Endothelial cell of hepatic sinusoid (primary cell): ENCODE measurements at regions not wholly inside any gene's neighbourhood (a gene's known extent, or its start where the extent isn't known, plus 50 kb on each side); places are given as distances from the start of the nearest gene placed in this dataset.
"Not testable (repeated sequence)": the region's sequence is repeated elsewhere in the genome, so short reads cannot be mapped to it uniquely, and the experiment has no call there.

Source experiments
- in situ Hi-C: cut with HindIII; loops from 2 replicates; pipeline ENCODE4 v1.10.0; 2017; ENCODE audit warnings: low sequenced_read_pairs

DNA sequence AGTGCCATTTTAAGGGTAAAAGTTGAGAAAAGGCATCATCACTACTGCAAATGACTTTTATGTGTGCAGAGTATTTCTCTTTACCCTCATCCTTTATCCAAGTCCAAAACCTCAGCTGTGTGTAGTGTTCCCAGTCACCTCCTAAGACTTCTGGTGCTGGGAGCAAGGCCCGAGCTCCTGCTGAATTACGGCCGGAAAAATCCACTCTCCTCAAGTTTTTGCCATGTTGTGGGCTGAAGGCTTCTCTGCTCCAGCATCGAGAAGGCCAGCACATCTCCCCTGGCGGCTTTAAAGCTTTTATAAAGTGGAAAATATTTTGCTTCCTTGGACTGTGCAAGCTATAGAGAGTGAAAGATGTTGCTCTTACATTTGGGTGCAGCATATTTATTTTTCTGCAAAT lies 153.2 kb upstream of the THBS2 start:
- in situ Hi-C loops: loop anchor here (5.0 kb wide), 1 partner anchor 65 kb away; no protein-coding TSS in a partner anchor

DNA sequence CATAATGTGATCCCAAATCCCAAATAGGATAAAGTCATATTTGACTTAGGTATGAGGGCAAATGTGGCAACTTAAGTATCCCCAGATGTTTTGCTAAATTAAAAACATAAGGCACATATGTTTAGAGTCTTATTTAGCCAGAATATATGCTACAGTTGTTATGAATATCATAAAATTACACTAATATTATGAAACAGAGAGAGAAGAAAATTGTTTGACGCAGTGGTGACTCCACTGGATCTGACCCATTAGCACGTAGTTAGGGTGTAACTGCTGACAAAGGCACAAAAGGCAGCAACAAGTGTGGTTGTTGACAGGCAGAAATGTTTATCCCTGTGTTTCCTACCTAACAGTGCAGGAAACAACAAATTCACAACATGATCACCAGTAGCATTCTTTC lies 152.4 kb upstream of the THBS2 start:
- in situ Hi-C loops: loop anchor here (5.0 kb wide), 1 partner anchor 64 kb away; no protein-coding TSS in a partner anchor

DNA sequence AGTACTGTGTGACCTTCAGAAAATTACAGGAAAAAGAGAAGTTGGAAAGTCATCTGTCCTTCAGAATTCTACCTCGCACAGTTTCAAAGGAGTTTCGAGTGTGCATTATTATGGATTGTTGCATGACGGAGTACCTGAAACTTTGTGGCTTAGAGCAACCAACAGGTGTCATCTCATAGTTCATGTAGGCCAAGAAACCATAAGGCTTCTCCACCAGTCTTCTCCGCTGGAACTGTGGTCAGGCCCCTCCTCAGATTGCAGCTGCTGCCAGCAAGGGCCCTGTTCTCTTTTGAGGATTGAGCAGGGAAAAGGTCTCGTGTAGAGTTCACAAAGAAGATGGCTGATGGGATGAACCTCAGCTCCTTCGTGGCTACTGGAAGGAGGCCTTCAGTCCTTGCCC lies 151.2 kb upstream of the THBS2 start:
- in situ Hi-C loops: loop anchor here (5.0 kb wide), 1 partner anchor 63 kb away; no protein-coding TSS in a partner anchor

DNA sequence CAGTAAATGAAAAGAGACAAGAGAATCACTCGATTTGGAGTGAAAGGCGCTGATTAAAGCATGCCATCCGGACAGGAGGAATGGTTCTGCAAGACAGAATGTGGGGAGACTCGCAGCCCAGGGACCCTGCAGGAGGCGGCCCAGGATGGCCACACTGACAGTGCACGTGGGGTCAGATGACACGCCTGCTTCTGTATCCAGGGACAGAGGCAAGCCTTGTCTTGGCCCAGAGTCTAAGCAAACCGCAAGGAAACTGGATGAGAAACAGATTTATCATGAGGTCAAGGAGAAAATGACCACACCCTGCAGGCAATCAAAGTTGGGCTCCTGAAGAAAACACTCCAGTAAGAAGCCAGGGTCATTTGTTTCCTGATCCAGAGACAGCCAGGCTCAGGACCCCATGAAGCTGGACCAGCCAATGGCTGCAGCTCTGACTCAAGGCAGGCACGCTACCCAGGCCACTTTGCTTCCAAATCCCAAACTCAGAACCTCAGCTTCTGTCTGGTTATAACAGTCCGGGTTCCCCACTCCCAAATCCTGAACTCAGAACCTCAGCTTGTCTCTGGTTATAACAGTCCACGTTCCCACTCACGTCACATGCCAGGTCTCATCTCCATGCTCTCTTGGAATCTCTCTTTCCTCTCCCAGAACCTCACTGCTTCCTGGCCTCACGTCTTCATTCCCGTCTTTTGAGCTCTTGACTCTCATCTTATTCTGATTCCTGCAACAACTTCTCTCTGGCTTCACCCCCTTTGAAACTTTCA lies 144.9 kb upstream of the THBS2 start:
- in situ Hi-C loops: no loop called here

DNA sequence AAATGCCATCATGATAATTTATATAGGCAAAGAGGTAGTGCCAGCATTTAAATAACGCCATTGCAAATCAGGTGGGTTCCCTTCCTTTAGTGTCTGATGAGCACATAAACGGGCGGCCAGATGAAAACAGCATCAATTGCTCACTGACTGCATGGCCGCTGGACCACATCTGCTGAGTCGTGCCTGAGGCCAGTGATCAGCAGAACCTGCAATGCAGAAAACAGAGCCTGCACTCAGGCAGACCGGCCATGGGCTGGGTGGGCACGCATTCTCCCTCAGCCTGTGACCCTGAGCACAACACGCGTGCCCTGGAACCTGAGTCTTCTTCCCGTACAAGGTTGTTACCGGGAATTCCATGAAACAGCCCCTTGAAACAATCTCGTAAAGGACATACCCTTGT lies 144.0 kb upstream of the THBS2 start:
- in situ Hi-C loops: no loop called here

DNA sequence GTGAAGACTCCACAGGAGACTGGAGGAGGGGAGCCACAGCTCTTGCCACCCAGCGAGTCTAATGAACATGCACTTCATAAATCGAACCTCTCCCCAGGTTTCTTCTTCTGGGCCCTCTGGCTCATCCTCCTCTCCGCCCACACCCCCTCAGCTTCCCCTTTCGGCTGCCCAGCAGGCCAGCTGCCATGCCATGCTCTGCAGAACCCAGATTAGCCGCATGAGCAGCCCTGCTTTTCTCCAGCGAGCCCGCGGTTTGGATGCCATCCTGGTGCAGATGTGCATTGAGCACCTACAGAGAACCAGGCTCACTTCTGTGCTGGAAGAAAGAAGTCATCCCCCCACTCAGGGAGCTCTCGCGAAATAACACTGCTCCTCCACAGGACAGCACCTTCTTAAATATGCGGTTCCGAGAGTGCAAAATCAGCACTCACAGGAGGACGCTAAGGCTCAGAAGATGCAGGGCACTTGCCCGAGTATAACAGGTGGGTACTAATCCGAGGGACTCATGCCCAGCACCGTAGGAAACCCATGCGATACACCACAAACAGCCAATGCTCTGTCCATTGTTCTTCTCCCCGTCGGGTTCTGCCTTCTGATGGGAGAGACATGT lies 143.0 kb upstream of the THBS2 start:
- in situ Hi-C loops: no loop called here

DNA sequence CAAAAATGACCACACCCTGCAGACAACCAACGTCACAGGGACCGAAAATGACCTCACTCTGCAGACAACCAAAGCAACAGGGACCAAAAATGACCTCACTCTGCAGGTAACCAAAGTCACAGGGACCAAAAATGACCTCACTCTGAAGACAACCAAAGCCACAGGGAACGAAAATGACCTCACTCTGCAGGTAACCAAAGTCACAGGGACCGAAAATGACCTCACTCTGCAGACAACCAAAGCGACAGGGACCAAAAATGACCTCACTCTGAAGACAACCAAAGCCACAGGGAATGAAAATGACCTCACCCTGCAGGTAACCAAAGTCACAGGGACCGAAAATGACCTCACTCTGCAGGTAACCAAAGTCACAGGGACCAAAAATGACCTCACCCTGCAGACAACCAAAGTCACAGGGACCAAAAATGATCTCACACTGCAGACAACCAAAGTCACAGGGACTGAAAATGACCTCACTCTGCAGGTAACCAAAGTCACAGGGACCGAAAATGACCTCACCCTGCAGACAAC lies 142.4 kb upstream of the THBS2 start:
- in situ Hi-C loops: not testable (repeated sequence)

DNA sequence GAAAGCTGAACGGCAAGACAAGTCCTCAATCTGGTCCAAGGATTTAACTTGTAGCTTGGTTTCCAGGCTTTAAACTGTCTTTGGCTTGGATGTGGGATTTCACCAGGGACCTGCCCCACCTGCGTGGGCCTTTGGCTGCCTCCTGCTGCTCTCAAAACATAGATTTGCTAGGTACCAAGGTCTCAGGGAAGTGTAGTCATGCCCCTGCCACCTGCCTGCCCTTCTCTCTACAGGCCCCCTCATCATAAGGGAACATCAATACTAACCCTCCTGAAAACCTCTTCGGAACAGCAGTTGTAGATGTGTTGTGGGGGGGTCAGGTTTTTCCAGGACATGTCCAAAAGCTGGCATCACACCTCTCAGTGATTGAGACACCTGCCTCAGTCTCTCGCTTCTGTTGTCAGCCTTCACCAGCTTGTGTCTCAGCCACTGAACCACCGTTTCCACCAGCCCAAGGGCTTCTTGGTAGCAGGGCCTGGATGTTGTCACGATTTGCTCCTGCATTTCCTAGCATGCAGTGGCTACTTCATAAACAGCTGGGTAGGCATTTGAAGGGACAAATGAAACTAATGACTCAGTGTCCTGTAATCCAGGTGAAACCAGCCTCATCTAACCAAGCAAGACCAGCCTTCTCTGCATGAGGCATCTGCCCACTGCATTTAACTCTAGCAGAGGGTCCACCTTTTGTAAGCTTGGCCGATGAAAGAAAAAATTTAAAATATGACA lies 141.6 kb upstream of the THBS2 start:
- in situ Hi-C loops: no loop called here

DNA sequence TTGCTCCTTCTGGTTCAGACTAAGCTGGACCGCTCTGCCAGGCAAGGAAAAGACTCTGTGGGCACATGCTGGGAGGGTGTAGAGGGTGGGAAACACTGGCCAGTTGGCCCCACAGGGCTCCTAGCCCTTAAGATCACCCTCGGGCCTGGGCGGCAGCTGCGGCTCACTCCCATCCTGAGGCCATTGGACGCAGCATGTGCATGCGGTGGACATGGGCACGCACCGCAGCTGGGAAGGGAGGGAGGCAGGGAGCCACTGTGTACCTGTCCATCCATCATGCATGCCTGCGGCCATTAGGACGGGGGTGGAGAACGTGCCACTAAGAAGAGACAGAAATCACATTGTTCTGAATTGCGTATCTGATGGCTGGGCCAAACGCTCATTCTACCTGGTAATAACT lies 140.1 kb upstream of the THBS2 start:
- in situ Hi-C loops: no loop called here

DNA sequence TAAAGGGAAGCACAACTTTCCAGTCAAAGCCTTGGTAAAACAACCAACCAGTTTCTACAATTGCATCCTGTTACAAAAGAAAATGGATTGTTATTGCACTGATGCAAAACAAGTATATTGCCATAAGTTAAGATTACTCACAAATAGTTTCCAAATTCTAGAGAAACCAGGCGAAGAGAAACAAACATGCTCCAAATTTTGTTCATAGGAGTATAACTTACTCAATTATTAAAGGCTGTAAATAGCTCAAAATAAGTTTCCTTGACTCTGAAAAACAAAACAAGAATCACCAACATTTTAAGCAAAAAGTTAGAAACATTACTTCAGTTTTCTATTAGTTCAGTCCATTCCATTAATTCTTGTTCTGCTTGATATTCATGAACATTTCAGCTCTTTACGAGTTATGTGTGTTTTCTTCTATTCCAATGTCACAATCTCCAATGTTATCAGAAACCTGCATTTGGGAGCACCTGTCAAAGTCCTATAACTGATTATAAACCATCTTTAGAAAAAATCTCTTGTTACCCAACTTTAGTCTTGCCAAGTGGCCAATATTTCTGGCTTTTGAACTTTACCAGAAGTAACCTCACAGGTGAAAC lies 137.9 kb upstream of the THBS2 start:
- in situ Hi-C loops: no loop called here

DNA sequence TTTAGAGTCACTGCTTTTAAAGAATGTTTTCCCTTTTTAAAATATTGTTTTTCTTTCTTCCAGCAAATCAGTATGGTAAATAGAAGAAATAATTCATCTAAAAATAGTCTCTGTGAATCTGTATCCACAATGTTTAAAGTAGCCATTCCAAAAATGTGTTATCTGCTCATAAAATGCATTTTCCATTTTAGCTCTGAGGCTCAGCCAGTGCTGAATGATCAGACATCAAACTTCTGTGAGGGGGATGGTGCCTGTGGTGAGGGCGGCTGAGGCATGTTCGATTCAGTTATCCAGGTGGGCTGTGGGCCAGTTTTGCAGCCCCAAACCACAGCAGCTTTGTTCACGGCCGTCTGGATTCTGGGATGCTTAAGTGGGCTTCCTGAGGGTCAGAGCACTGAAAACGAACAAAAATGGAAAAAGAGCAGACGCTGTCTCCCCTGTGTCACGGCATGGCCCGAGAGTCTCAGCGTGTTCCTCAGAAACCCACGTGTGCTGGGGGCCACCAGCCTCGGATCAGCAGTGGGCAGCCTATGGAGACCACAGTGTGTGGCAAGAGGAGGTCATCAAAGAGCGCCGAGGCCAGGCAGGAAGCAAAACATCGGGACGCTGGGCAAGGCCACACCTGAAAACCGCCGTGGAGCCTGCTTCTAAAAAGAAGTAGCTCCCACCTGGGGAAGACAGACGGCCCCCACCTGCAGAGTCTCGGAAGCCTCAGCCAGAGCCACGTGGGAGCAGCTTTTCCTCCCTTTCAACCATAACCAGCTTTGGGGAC lies 134.9 kb upstream of the THBS2 start:
- in situ Hi-C loops: no loop called here

DNA sequence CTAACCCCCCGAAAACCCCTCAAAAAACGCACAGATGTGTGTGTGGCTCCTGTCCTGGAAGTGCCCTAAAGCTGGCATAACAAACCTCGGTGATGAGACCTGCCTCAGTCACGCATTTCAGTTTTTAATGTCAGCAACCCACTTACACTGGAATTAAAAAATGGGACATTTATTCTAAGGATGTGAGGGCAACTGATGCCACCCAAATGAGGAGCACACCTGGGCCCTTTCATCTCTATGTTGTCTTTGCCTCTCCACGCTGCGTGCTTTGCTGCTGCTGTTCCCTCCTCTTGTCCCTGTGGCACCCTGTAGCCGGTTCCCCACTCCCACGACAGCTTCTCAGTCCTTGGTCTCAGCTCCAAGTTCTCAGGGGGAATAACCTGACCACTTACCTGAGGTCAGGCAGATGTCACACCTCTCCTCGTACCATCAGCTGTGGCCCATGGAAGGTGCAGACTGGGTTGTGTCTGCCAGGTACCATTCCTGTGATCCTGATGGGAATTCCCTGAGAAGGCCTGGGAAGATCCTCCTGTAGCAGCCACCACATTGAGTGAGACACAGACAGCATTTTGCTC lies 134.2 kb upstream of the THBS2 start:
- in situ Hi-C loops: no loop called here

DNA sequence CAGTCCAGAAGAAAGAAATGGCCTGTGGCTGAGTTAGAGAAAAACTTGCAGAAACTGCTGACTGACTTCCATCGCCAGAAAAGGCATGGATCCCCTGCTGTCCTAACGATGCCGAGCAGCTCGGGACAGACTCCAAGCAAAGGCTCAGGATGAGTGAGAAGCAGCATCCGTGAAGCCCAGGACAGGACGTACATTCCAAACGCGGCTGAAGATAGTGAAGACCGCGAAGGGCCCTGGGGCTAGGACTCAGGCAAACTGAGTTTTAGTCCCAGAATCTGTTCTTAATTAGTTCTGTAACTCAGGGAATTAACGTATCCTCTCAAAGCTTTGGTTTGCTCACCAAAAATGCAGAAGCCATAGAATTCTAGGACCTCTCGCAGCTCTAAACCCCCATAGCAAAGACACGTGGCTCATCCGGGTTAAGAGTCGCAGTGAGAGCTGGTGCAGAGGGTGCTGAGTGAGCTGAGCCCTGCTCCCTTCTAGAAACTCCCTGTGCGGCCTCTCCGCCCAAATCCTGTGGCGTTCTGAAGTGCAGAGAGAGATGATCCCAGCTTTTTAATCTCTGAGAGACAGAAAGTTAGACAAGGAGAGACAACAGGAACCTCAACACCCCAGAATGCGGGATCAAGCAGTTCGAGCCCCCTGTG lies 132.9 kb upstream of the THBS2 start:
- in situ Hi-C loops: no loop called here

DNA sequence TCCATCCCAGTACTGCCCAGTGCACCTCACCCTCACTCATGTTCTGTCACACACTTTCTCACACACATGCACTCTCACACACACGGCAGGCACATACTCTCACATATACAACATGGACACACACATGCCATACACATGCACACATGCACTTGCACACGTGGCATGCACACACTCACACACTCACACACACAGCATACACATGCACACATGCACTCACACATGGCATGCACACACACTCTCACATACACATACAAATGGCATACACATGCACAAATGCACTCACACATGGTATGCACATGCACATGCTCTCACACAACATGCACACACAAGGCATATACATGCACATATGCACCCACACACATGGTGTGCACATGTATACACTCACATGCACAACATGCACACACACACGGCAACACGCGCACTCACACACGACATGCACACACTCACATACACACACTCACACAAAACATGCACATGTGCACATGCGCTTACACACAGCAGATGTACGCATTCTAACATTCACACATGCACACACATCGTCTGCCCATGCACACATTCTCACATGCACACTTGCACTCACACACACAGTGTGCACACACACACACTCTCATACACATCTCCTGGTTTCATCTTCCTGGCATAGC lies 131.7 kb upstream of the THBS2 start:
- in situ Hi-C loops: no loop called here

DNA sequence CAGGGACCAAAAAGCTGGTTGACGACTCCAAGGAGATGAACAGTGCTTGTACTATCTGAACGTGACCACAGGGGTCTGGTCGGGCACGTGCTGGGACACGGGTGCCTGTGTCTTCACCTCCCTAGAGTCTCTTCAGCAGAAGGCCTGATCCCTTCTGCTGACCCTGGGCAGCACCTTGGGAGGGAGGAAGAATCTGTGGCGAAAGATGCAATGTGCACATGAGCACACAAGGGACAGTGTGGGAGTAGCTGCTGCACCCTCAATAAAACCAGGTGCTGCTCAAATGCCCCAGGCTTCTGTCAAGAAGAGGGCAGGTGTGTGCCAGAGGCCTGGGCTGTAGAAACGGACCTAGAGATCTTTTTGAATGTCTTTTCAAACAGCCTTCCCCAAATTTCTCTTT lies 130.6 kb upstream of the THBS2 start:
- in situ Hi-C loops: no loop called here

DNA sequence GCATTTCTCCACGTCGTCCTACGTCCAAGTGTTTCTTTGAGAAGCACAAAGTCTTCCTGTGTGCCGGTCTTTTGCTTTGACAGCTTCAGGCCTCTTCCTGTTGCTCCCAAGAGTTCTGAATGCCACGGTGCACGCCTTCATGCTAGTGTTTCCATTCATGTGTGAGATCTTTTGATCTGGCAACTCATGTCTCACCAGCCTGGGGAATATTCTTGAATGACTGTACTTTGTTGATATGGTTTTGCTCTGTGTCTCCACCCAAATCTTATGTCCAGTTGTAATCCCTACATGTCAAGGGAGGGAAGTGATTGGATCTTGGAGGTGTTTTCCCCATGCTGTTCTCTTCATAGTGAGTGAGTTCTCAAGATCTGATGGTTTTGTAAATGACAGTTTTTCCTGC lies 129.6 kb upstream of the THBS2 start:
- in situ Hi-C loops: no loop called here

DNA sequence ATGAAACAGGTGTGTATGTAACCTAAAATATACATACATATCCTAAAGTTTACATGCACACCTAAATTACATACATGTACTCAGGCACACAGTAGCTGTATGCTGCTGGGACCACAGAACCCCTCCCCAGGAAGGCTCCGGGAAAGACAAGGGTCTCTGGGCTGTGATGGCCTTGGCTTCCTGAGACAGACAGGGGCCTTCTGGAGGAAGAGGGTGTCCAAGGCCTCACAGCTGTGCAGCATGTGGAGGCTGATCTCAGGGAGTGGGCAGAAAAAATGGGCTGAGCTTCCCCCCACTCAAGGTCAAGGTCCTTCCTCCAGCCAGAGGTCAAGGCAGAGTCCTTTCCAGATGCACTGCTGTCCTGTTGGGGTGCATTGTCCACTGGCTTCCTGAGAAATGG lies 129.1 kb upstream of the THBS2 start:
- in situ Hi-C loops: no loop called here

DNA sequence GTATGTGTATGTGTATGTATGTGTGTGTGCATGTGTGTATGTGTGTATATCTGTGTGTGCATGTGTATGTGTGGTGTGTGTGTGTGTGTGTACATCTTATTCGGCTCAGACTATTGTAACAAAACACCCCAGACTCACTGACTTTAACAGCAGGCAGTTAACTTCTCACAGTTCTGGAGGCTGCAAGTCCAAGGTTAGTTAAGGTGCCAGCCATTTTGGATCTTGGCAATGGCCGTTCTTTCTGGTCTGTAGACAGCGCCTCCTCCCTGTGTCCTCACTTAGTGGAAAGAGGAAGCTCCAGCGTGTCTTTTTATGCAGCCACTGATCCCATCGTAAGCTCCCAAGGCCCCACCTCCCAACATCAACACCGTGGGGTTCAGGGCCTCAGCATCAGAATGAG lies 128.3 kb upstream of the THBS2 start:
- in situ Hi-C loops: no loop called here

DNA sequence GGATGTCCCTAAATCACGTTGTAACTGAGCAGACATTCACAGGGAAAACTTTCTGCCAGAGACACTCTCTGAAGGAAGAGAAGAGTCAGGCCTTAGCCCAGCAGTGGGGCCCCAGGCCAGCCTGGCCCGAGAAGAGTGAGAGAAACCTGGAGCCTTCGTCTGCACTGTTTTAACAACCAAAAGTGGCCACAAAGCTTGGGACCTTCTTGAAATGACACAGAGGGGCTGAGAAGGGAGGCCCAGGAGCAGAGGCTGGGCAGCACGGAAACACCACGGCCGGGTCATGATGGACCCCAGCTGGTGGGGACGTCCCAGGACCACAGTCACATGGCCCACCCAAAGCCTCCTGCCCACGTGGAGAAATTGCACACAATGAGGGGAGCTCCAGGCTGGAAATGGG lies 126.8 kb upstream of the THBS2 start:
- in situ Hi-C loops: no loop called here
